ENCODE measurements at regions not wholly inside any gene's neighbourhood (a gene's known extent, or its start where the extent isn't known, plus 50 kb on each side); places are given as distances from the start of the nearest gene placed in this dataset.
A peak's percentile ranks its signal among the peaks of the same experiment; 100 is the strongest.
"Not testable (repeated sequence)": the region's sequence is repeated elsewhere in the genome, so short reads cannot be mapped to it uniquely, and the experiment has no call there.

- DNase-seq (ENCODE audit: low read depth, low spot score), result no peak
Measured at GRCh38 chr16:75780669-75781068, 54.4 kb upstream of the CPHXL start.

GRCh38 chr16:75781683-75782343 lies 55.5 kb upstream of the CPHXL start:
- no peak for DNase-seq (ENCODE audit: low read depth, low spot score)

- no peak for DNase-seq (ENCODE audit: low read depth, low spot score)
Measured at GRCh38 chr16:75787440-75787839, 61.1 kb upstream of the CPHXL start.

GRCh38 chr16:75789237-75789636 lies 62.9 kb upstream of the CPHXL start:
- DNase-seq (ENCODE audit: low read depth, low spot score), result peak; percentile 2

GRCh38 chr16:75792771-75793492 lies 66.6 kb upstream of the CPHXL start:
- no peak for DNase-seq (ENCODE audit: low read depth, low spot score)

GRCh38 chr16:75793641-75794040 lies 67.4 kb upstream of the CPHXL start:
- DNase-seq (ENCODE audit: low read depth, low spot score), result no peak

GRCh38 chr16:75794426-75794825 lies 68.1 kb upstream of the CPHXL start:
- DNase-seq (ENCODE audit: low read depth, low spot score), result no peak

GRCh38 chr16:75798714-75799113 lies 72.4 kb upstream of the CPHXL start:
- no peak for DNase-seq (ENCODE audit: low read depth, low spot score)

- no peak for DNase-seq (ENCODE audit: low read depth, low spot score)
Measured at GRCh38 chr16:75801307-75801706, 75.0 kb upstream of the CPHXL start.

- DNase-seq (ENCODE audit: low read depth, low spot score), result no peak
Measured at GRCh38 chr16:75803753-75804152, 77.5 kb upstream of the CPHXL start.

GRCh38 chr16:75804368-75804767 lies 78.1 kb upstream of the CPHXL start:
- no peak for DNase-seq (ENCODE audit: low read depth, low spot score)

GRCh38 chr16:75805946-75806345 lies 79.7 kb upstream of the CPHXL start:
- no peak for DNase-seq (ENCODE audit: low read depth, low spot score)

GRCh38 chr16:75806487-75806886 lies 80.2 kb upstream of the CPHXL start:
- DNase-seq (ENCODE audit: low read depth, low spot score), result no peak

GRCh38 chr16:75810342-75810741 lies 84.1 kb upstream of the CPHXL start:
- no peak for DNase-seq (ENCODE audit: low read depth, low spot score)

- DNase-seq (ENCODE audit: low read depth, low spot score), result no peak
Measured at GRCh38 chr16:75811020-75811634, 84.8 kb upstream of the CPHXL start.

GRCh38 chr16:75818491-75818890 lies 92.2 kb upstream of the CPHXL start:
- DNase-seq (ENCODE audit: low read depth, low spot score), result no peak

- DNase-seq (ENCODE audit: low read depth, low spot score), result no peak
Measured at GRCh38 chr16:75820672-75821071, 94.4 kb upstream of the CPHXL start.

GRCh38 chr16:75821117-75821516 lies 94.8 kb upstream of the CPHXL start:
- DNase-seq (ENCODE audit: low read depth, low spot score), result no peak

GRCh38 chr16:75825750-75826149 lies 99.5 kb upstream of the CPHXL start:
- DNase-seq (ENCODE audit: low read depth, low spot score), result not testable (repeated sequence)

- DNase-seq (ENCODE audit: low read depth, low spot score), result not testable (repeated sequence)
Measured at GRCh38 chr16:75827372-75828038, 101.2 kb upstream of the CPHXL start.

- not testable (repeated sequence) for DNase-seq (ENCODE audit: low read depth, low spot score)
Measured at GRCh38 chr16:75833385-75833784, 107.1 kb upstream of the CPHXL start.

- DNase-seq (ENCODE audit: low read depth, low spot score), result no peak
Measured at GRCh38 chr16:75836347-75837010, 110.2 kb upstream of the CPHXL start.
